Suprapubic skin (tissue), 4 donors: ENCODE measurements at regions not wholly inside any gene's neighbourhood (a gene's known extent, or its start where the extent isn't known, plus 50 kb on each side); places are given as distances from the start of the nearest gene placed in this dataset.

Experiments used
- CTCF ChIP-seq, 2 donors: fragments of 200-600 bp in 1 of 2; fragments of 450-650 bp in 1 of 2; sonication (generic) in 1 of 2; IDR thresholded peaks; one replicate each; pipeline ENCODE4 v1.5.1; 2016 to 2019; ENCODE audit warnings: antibody characterized with exemption in 2 of 2, mild to moderate bottlenecking in 1 of 2, moderate library complexity in 1 of 2
- EP300 ChIP-seq: sonication (generic); formaldehyde crosslinking; IDR thresholded peaks from one replicate; pipeline ENCODE4 v1.6.1; 2017; ENCODE audit warnings: antibody characterized with exemption
- POLR2A ChIP-seq, 2 donors: fragments of 450-650 bp; IDR thresholded peaks; one replicate each; pipeline ENCODE4 v1.6.1; 2017; ENCODE audit warnings: antibody characterized with exemption in 2 of 2, mild to moderate bottlenecking in 2 of 2, moderate library complexity in 2 of 2
- POLR2AphosphoS5 ChIP-seq, 3 donors: sonication (generic); formaldehyde crosslinking; IDR thresholded peaks; one replicate each; pipeline ENCODE4 v1.6.1; 2017; ENCODE audit warnings: antibody characterized with exemption in 3 of 3

GRCh38 chr6:92117800-92118199, 1301.6 kb downstream of the EPHA7 start:
- TF ChIP-seq CTCF (IDR thresholded peaks at IDR 0.05) = no peak
- no peak for TF ChIP-seq EP300
- no peak for TF ChIP-seq POLR2A (IDR thresholded peaks at IDR 0.05)
- TF ChIP-seq POLR2AphosphoS5 (IDR thresholded peaks at IDR 0.05) = no peak
